Skeletal muscle satellite cell (primary cell): ENCODE measurements at regions not wholly inside any gene's neighbourhood (a gene's known extent, or its start where the extent isn't known, plus 50 kb on each side); places are given as distances from the start of the nearest gene placed in this dataset. TPM values are rescaled to one million over a fixed set of nuclear protein-coding genes. Genes with fewer than 3 reads are reported as not detected.

Experiments used
- H3K27me3 ChIP-seq: 2 replicates; pipeline ENCODE4 v1.7.0; 2013; ENCODE audit warnings: low read length; ENCODE audit not compliant: control insufficient read depth, insufficient read depth
- H3K36me3 ChIP-seq: 2 replicates; pipeline ENCODE4 v1.7.0; 2013; ENCODE audit warnings: mild to moderate bottlenecking, control low read depth, low read length; ENCODE audit not compliant: insufficient read depth
- H3K4me1 ChIP-seq: 2 replicates; pipeline ENCODE4 v1.7.0; 2013; ENCODE audit warnings: low read length; ENCODE audit not compliant: control insufficient read depth, insufficient read depth
- H3K4me2 ChIP-seq: 2 replicates; pipeline ENCODE4 v1.7.0; 2013; ENCODE audit warnings: mild to moderate bottlenecking, low read length
- H3K4me3 ChIP-seq: 2 replicates; pipeline ENCODE4 v1.7.0; 2013; ENCODE audit warnings: low read length
- H3K9ac ChIP-seq: 2 replicates; pipeline ENCODE4 v1.7.0; 2013; ENCODE audit warnings: mild to moderate bottlenecking, low read depth, low read length, moderate library complexity
- H3K9me3 ChIP-seq: replicated peaks from 2 replicates; pipeline ENCODE4 v1.7.0; 2013; ENCODE audit warnings: mild to moderate bottlenecking, control low read depth, low read length
- small RNA-seq: library from RNA; depleted of rRNA; stranded (forward); fragments of <200 nt; gene quantifications from one replicate; pipeline ENCODE3, GENCODE V24; 2012

DNA sequence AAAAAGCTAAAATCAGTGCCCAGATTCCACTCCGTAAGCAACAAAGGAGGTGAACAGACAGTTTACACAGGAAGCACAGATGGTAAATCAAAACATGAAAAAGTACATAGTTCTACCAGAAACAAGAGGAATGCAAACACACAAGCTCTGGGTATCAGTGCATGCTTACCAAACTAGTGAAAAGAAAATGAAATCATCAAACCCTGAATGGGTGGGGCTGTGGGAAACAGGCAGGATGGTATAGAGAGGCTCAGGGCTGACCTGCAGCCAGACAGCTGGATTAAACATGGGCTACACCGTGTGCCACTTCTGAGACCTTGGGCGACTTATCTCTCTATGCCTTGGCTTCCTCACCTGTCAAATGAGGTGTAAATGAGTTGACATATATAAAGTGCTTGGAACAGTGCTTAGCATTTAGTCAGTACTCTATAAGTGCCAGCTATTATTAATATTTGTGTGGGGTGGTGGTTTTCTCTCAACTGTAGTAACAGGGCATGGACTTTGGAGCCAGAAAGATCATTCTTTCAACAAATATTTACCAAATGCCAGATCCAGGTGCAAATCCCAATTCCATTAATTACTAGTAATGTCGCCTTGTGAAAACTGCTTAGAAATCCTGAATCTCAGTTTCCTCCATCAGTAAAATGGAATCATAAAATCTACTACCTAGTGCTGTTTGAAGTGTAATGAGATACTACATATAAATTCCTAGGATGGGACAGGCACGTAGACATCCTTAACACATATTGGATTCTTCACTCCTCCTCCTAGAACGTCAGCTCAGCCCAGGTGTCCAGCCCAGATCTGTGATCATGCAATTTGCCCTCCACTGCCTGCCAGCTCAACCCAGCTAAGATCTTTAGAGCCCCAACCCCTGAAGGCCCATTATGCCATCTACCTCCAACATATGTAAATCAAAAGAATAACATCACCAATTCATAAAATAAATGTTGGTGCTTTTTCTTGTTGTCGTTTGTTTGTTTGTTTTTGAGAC is 55.5 kb upstream of the SMAD3 start:
- Histone ChIP-seq H3K9ac (no peak overlapping the region), H3K4me3 (no peak overlapping the region), H3K36me3 (no peaks in the 10 kb centered on the region), H3K4me1 (peaks cover 32% of the 10 kb centered on the region), H3K27me3 (no peaks in the 10 kb centered on the region), H3K4me2 (no peak overlapping the region), H3K9me3 (no peaks in the 10 kb centered on the region)

DNA sequence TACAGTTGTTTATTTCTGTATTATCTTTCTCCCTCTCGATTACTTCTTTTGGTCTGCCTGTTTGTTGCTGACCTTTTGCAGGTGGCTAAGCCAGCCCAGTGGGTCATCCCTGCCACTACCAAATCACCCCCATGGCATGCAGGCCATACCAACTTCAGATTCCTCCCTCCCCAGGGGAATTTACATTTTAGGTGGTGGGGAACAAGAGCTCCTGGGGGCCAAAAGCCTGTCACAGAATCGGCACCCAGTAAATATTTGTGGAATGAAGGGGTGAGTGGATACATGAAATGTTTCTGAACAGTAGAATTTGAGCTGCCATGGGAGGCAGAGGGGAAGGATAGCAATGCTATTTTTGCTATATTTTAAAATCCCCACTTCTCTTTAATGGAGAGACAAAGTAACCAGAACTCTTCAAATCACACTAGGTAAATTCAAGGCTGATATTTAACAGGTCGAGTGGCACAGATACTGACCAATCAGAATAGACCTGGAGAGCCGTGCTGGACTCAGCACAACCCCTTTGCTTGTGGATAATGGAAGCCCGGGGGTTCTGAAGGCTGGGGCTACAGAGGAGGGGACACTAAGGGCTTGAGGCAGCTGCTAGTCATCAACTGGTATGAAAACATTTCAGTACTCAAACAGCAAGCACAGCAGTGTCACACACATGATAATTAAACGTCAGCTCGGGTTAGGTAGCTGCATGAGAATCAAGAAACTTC is 54.3 kb upstream of the SMAD3 start:
- H3K4me2 ChIP-seq: no peak overlapping the region
- H3K9ac ChIP-seq: peak overlapping the region; percentile 1
- no peaks in the 10 kb centered on the region for H3K36me3 ChIP-seq
- H3K27me3 ChIP-seq: no peaks in the 10 kb centered on the region
- H3K9me3 ChIP-seq: no peaks in the 10 kb centered on the region
- no peak overlapping the region for H3K4me3 ChIP-seq
- H3K4me1 ChIP-seq: peaks cover 32% of the 10 kb centered on the region

DNA sequence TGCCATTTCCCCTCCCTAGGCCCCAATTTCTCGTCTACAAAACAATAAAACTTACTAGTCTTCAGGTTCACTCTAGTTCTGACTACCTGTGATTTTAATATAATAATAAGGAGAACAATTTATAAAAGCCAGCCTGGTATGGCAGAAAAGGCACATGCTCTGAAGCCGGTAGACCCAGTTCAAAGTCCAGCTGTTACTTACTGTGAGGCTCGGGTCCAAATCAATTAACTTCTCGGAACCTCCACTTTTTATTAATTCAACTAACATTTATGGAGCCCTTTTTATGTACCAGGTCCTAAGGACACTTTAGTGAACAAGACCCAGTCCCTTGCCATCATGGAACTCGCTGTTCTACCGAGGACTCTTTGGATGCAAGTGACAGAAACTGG is 53.8 kb upstream of the SMAD3 start:
- Histone ChIP-seq H3K36me3 (no peaks in the 10 kb centered on the region), H3K4me1 (peaks cover 35% of the 10 kb centered on the region), H3K4me2 (no peak overlapping the region), H3K9me3 (no peaks in the 10 kb centered on the region), H3K4me3 (no peak overlapping the region), H3K9ac (peak overlapping the region; percentile 1), H3K27me3 (no peaks in the 10 kb centered on the region)

DNA sequence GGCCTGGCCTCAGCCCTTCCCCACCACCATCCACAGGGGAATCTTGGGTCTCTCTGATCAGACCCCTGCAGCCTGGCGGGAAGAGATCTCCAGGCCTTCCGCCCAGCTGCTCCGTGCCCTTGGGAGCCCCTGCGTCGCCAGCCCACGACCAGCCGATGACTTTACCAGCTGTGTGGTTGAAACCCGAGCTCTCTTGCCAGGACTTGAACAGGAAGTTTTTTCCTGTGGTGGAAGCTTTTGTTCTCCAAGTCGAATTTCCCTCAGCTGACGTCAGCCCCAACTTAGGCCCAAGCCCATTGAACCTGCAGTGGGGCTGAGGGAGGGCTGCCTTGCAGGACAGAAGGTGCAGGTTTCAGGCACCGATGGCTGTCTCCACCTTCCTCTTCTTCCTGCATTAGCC is 51.7 kb upstream of the SMAD3 start:
- Histone ChIP-seq H3K9ac (peak overlapping the region; percentile 30), H3K27me3 (no peaks in the 10 kb centered on the region), H3K4me1 (peaks cover 40% of the 10 kb centered on the region), H3K36me3 (no peaks in the 10 kb centered on the region), H3K4me2 (peak overlapping the region; percentile 25), H3K9me3 (no peaks in the 10 kb centered on the region), H3K4me3 (peak overlapping the region; percentile 17)

Small RNAs in the stretch of these regions (small RNA-seq; reads per million reads assigned to genes)
- gene HMGN2P47: not detected
